NCI-H2107 treated with DMSO at 0.1 percent for 48 hours (cell line): ENCODE measurements at regions not wholly inside any gene's neighbourhood (a gene's known extent, or its start where the extent isn't known, plus 50 kb on each side); places are given as distances from the start of the nearest gene placed in this dataset.
A peak's percentile ranks its signal among the peaks of the same experiment; 100 is the strongest.
"Not testable (repeated sequence)": the region's sequence is repeated elsewhere in the genome, so short reads cannot be mapped to it uniquely, and the experiment has no call there.

ENCODE experiments used
- DNase-seq: peaks from one replicate; lab custom pipeline; 2025; ENCODE audit not compliant: unreplicated experiment; lab: John Stamatoyannopoulos, UW

DNA sequence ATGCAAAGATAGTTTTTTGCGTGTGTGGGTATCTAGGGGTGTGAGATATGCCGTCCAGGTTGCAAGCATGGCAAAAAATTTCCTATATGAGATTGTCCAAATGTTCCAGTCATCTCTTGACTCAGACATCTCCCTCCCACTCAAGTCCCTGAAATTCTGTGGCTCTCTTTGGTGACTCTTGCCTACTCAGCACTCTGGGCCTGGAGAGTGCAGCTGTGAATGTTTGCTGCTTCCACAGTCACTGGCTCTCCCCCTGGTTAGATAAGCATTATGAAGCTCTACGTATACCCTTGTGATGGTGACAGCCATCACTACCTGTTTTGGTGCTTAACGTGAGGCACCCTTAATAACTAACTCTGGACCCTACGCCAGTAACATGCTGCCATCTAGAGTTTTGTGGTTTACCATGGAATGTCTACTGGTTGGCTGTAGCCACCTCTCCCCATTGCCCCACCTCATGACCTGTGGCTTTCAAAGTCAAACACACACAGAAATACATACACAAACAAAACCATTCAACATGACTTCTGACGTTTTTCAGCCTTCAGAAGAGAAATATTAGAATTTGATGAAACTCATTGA, 621.9 kb upstream of the CITED2 start:
- peak; percentile 22 for DNase-seq

DNA sequence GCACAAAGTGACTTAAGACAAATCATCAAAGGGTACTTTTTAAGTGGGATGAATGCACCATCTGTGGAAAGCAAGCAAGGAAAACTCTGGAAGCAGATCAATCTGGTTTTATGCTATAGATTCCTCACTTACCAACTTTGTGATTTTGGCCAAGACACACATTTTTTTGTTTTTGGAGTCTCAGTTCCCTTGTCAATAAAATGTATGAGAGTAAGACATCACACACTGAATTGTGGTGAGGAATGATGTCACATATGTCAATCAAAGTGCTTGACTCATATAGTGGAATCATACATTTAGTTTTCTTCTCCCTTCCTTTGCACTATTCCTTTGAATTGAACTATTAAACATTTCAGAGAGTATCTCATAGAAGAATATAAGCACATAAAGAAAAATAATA, 620.5 kb upstream of the CITED2 start:
- no peak for DNase-seq

DNA sequence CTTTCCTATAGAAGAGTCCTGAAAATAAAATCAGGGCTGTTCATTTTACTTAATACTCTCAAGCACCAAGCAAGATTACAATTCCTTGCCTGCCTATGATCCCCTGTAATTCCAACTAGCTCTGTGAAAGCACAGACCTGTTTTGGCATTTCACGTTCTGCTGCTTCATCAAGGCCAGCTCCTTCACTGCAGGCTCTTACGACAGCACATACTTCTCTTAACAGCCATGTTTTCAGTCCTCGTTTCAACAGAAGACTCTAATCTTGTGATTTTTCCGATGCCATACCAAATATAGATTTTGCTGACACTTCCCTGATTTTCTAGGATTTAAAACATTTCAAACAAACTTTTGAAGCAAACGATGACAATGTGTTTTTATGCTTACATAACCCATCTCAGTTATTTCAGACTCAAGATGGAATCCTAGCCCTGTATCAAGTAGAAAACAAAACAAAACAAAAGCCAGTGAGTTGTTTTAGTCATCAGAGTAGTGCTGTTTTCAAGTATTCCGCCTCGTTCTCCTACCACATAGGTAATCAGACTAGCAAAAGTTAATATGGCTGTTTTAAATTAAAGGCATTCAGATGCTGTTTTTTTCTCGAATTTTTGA, 616.5 kb upstream of the CITED2 start:
- DNase-seq: no peak

DNA sequence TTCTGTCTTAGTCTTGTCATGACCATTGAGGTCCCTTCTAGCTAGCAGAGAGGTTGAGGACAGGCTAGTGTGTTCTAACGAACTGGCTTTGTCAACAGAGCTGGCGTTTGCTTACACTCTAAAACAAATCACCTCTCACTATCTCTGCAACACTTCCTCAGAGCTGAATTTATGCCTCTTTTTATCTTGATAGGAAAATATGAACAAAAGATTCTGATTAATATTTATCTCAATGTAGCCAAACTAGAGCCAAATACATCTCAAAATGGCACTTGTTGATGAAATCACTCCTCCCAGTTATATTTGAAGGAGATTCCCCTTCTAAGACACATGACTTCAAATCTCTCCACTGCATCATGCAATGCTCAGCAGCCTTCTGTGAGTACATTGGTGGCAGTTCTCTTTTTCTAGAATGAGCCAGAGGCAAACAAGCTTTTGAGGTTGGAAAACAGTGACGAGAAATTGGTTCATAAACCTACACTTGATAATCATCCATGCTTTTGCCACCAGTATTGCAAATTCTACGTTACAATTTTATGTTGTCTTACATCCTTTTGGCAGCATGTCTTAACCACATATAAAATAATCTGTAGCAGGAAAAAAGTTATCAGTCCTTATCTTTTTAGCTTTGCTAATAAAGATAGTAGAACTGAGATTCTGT, 615.7 kb upstream of the CITED2 start:
- no peak for DNase-seq

DNA sequence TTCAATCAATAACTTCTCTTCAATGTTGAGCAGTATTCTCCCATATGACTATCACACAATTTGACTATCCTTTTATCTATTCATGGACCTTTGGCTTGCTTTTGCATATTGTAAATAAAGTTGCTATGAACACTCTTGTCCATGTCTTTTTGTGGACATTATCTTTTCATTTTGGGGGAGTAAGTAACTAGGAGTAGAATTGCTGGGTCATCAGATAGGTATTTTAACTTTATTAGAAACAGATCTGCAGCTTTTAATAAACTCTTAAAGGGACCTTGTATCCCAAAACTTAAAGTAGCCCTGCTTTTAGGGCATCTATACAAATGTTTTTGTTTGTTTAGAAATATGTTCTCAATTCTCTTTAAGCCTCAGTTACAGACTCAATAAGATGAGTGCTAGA, 614.2 kb upstream of the CITED2 start:
- no peak for DNase-seq

DNA sequence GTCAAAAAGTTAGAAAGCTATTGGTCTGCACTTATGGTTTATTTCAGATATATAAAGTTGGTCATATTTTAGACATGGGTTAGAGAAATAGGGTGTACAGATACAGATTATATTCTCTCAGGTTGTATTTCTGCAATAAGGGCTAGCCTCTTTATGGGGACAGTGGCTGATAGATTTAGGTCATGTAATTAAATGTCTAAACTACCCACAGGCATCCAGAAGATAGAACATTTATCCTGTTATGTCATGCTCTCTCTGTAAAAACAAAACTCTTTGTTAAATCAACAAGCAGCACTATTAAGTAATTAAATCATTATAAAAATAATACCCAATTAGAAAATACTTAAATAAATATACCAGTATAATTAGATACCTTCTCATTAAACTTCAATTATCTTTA, 612.6 kb upstream of the CITED2 start:
- no peak for DNase-seq

DNA sequence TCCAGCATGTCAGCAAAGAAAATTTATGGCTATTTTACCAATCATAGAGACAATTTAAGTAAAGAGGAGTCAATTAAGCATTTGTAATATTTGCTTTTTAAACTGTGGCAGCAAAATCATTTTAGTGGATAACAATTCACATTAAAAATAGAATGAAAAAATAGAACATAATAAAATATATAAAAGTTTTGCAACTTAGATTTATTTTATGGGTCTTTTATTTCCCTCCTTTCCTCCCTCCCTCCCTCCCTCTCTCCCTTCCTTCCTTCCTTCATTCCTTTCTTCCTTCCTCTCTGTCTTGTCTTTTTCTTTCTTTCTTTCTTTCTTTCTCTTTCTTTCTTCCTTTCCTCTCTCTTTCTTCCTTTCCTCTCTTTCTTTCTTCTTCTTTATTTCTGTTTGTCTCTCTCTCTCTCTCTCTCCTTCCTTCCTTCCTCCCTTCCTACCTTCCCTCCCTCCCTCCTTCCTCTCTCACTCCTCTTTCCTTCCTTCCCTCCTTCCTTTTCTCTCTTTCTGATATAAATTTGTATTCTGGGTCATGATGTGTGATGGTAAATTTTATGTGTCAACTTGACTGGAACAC, 610.9 kb upstream of the CITED2 start:
- no peak for DNase-seq

DNA sequence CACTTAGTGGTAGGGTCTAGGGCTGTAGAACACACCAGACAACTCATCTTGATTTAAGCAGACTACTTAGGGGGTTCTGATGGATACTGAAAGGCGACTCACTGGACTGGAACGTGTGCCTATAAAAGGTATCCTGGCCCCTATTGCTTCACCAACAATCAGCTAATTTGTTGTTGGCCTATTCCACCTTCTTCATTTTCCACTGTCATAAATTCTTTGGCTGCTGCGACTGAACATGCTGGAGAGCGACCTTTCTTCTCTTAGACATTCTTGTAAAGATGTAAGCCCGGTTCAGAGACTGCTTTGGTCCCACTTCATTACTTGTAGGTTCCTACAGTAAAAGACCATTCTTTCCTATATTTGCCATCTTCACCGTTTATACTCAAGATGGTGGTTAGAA, 609.9 kb upstream of the CITED2 start:
- no peak for DNase-seq

DNA sequence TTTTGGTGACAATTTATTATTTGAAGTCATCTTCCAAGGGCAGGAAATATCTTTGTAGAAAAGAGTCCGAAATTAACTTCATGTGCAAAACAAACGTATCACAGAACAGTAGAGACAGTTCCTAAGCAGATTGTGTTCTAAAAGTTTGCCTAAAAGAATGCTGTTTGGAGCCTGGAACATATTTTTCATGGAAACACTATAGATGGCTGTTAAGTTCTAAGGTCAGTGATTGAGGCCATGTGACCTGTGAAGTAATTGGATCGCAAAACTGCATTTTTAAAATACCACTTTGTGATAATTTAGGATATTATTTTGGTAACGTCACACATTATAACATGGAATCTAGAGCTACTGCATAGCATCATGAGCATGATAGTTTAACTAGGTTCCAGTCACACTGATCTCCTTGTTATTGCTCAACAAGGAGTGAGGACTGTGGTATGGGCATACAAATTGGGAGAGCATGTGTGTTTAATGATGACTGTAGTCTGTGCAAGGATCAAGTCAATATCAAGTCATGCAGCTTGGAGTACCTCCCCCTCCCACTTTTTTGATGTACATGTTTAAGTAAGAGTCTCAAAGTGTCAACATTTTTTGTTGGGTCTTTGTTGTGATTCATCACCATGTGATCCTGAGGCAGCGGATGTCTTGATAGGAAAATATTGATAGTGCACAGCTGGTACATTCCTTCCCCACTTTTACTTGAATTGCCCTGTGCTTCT, 609.3 kb upstream of the CITED2 start:
- no peak for DNase-seq

DNA sequence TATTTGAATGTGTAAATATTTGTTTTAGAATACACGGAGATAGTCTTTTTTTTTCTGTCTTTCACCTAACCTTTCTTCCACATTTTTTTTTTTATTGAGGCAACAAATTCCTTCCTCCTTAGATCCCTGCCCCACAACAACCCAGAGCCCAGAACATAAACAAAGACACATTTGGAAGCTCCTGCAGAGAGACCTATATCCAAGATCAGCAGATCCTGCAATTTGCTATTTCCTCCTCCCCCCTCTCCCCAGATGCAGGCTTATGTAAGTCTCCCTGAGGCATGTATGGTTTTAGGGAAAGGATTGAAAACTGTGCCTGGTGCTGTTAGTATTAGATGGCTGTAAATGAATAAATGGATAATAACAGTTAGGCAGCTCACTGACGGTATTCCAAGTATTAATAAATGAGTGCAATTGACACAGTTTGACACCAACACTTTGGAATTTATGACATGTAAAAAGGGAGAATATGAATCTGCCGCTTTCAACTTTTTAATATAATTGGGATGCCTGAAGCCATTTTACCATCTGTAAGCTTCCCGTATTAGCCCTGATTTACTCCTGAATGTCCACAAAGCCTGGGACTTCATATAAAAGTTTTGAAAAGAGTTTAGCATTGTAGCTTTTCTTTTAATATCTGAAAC, 608.3 kb upstream of the CITED2 start:
- DNase-seq: no peak

DNA sequence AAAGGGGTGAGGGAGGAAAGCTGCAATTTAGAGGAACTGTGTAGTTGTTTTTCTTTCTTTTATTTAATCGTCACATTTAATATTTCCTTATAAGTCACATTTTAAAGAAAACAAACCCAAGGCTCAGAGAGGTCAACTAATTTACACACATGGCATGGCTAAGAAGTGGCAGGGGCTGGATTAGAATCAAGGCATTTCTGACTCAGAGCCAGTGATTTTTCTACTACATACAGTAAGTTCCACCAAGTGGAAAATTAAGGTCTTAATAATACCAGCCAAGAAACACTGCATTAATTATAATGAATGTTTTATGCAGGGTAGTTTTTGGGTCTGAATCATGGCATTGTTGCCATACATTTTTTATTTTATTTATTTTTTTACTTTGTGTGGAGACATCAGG, 607.7 kb upstream of the CITED2 start:
- DNase-seq: no peak

DNA sequence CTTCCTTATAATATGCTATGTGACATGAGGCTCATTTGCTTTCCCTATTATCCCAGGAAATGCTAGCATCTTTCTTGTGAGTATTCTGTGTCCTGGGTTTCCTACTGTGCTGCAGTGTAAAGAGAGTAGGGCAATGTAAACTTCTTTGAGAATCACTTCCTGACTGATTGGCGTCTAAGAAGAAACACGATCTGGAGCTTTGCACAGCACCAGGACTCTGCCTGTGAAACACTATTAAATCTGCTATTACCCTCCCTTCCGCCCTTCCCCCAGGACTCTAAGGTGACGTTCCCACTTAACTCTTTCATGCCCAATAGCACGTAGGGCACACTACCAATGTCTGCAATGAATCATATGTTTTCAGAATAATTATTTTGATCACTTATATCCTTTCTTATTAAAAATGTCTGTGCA, 607.3 kb upstream of the CITED2 start:
- peak; percentile 66 for DNase-seq

DNA sequence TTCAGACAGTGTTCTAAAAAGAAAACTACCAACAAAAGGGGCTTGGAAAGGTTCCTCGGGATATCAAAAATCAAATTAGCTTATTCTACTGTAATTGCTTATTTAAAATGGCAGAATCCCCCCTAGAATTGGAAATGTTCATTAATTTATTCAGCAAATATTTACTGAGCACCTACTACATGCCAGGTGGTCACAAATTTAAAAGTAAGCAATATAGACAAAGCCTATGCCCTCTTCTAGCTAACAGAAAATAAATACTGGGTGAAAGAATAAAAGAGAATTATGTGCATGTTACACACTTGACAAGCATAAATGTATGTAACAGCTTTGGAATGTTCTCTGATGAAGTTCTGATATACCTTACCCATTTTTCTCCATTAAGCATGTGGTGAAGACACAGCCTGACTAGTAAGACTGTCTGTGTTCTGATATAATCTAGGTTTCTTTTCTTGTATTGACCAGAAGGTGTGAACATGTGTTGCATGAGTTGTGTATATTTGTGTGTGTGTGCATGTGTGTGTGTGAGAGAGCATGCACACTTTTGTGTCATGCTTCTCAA, 606.7 kb upstream of the CITED2 start:
- no peak for DNase-seq

DNA sequence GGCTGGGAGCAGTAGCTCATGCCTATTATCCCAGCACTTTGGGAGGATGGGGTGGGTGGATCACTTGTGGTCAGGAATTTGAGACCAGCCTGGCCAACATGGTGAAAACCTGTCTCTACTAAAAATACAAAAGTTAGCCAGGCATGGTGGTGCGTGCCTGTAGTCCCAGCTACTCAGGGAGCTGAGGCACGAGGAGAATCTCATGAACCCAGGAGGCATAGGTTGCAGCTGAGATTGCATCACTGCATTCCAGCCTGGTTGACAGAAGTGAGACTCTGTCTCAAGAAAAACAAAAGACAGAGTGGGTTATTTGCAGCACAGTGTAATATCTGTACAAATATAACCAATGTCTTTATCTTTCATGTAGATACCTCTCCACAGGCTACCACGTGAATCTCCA, 606.2 kb upstream of the CITED2 start:
- DNase-seq: not testable (repeated sequence)

DNA sequence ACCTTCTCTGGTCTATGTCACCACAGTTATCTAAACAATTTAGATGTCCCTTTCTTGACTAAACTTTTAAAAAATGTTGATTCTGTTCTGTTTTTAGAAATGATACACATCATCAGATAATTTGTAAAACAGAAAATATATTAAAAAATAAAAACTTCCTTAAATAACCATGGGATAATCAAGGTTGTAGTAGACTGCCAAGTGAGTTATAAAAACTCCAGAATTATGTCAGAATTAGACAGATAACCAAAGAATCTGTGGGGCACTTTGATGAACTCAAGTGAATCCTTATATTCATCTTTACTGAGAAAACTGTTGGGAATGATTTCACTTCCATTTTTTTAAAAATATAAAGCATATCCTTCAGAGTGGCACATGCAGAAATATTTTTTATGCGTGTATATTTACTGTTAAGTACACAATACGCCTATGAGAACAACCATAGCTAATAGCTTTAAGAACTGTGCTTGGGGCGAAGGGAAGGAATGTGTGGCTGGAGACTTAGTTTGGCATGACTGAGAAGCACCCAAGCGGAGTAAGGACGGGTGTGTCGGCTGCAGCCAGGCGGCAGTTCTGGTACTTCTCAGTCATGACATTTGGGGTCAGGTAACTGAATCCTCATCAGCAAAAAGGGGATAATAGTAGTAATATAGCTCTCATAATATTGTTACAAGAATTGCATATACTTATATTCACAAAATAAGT, 604.7 kb upstream of the CITED2 start:
- no peak for DNase-seq

DNA sequence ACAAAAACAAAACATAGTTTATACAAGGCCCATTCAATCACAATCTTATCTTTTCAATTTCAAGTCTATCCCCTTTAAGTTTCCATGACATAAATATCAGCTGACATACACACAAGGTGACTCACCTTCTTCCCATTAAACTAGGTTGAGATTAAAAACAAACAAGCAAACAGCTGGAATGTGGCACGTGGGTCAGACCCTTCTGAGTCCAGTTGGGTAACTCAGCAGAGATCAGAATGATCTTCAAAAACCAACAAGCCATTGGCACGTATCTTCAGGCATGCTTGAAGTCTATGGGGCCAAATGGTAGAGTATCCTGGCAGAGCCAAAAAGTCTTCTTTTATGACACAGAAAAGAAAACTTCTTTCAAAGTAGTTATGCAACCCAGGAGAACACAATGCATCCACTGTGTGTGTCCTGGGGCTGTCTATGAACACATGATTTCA, 603.5 kb upstream of the CITED2 start:
- no peak for DNase-seq

DNA sequence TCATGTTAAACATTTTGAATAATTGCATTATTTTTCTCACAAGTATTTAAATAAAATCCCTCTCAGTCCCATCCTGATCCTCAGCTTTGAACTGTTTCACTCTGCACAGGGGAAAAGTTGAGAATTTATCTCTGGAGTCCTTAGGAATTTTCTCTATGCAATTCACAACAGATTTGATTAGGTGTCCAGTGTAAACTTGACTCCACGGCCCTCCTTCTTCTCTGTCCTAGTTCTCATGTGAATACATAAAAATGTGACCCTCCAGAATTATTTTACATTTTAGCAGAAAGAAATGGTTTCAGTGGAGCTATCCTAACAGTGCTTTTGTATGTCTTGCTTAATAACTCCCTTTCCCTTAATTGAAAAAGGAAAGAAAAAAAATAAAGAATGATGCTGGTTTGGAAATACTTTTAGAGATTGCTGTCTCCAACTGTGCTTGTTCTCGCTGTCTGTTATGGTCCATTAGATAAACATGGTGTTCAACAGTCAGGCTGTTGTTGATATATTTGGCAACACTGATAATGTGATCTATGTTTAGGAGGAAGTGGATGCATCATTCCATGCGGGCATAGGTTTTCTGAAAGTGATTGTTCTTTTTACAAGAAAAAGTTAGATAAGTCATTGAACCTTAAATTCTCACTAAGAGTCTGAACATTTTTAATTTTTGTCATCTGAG, 599.4 kb upstream of the CITED2 start:
- no peak for DNase-seq

DNA sequence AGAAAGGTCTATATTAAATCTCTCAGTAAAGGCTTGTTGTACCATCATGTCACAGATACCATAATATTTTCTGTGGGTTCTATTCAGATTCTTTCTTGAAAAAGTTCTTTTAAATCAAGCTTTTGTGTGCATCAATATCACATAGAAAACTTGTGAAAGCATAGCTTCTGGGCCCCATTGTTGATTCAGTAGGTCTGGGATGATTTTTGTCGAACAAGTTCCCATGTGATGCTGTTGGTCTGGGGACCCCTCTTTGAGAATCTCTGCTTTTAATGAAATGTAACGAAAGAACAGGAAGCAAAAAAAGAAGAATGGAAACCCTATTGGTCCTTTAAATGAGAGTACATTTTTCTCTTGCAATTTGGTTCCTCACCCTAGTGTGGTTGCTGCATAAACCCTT, 597.7 kb upstream of the CITED2 start:
- no peak for DNase-seq

DNA sequence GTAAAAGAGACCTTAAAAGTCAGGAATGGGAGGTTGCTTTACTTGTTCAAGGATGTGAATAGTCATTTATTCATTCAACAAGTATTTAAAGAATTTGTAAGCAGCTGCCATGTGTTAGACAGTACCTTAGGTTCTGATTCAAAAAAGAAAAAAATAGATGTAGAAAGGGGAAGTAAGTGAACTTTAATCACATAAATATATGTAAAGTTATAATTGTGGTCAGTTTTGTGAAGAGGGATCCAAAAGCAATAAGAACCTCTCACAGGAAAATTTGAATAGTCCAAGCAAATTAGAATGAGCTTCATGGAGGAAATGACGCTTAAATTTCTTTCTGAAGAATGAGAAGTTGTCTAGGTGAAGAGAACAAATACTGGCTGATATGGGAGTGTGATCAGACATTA, 596.1 kb upstream of the CITED2 start:
- DNase-seq: no peak

DNA sequence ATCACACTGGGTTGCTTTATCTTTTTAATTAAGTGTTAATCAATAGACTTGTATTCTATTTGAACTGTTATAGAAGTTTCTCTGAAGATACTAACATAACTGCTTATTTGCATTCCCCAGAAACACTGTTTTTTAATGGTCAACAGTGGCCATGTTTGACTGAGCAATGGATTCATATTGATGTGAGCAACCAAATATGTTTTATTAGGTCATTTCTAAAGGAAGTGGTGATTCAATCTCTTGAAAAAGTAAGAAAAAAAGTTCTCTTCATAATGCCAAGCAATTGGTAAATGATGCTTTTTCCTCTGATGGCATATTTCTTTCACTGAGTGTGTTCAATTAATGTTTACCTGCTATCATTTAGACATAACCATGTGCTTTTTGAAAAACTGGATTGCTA, 593.0 kb upstream of the CITED2 start:
- DNase-seq: no peak
